Esophagus squamous epithelium (tissue), 5 donors: ENCODE measurements at regions not wholly inside any gene's neighbourhood (a gene's known extent, or its start where the extent isn't known, plus 50 kb on each side); places are given as distances from the start of the nearest gene placed in this dataset.

Experiments used
- DNase-seq: peaks from one replicate; lab custom pipeline; 2025; lab: John Stamatoyannopoulos, UW
- H3K27ac ChIP-seq, 4 donors: fragments of 200-600 bp; sonication (generic); one replicate each; pipeline ENCODE4 v1.5.1; 2016 to 2019; ENCODE audit warnings: mild to moderate bottlenecking in 1 of 4
- H3K27me3 ChIP-seq, 4 donors: fragments of 200-600 bp; sonication (generic); 1 replicate in 3 of 4; 2 replicates in 1 of 4; pipeline versions ENCODE4 v1.5.1 to v1.6.0; 2017 to 2021; ENCODE audit warnings: antibody characterized with exemption in 1 of 4
- H3K36me3 ChIP-seq, 3 donors: fragments of 200-600 bp; sonication (generic); one replicate each; pipeline ENCODE4 v1.5.1; 2016 to 2019
- H3K4me1 ChIP-seq, 3 donors: fragments of 200-600 bp; sonication (generic); one replicate each; pipeline ENCODE4 v1.5.1; 2017 to 2019
- H3K4me3 ChIP-seq, 4 donors: fragments of 200-600 bp; sonication (generic); 1 replicate in 3 of 4; 2 replicates in 1 of 4; pipeline ENCODE4 v1.5.1; 2016 to 2019; ENCODE audit warnings: mild to moderate bottlenecking in 2 of 4, moderate library complexity in 1 of 4
- H3K9me3 ChIP-seq, 3 donors: fragments of 200-600 bp; sonication (generic); one replicate each; pipeline ENCODE4 v1.5.1; 2016 to 2019
- CTCF ChIP-seq, 6 experiments: fragments of 450-650 bp in 4 of 6; fragments of 200-600 bp in 2 of 6; sonication (generic) in 2 of 6; IDR thresholded peaks; one replicate each; pipeline ENCODE4 v1.5.1; 2016 to 2019; ENCODE audit warnings: antibody characterized with exemption in 6 of 6, mild to moderate bottlenecking in 4 of 6, moderate library complexity in 4 of 6
- POLR2A ChIP-seq, 4 donors: fragments of 450-650 bp; IDR thresholded peaks; one replicate each; pipeline ENCODE4 v1.6.1; 2017; ENCODE audit warnings: antibody characterized with exemption in 4 of 4, mild to moderate bottlenecking in 4 of 4, moderate library complexity in 3 of 4
- WGBS, 2 donors: methylation state at CpG; one replicate each; pipeline ENCODE4 v1.1.5; 2018; 5-methylcytosine and 5-hydroxymethylcytosine counted together
- intact Hi-C: fragments of 100-400 bp; cut with DNase I; formaldehyde crosslinking; loops from one replicate; pipeline ENCODE4 v1.15.0; 2022
- donor health status: DM: yes; HTN: yes; CAD: no.

DNA sequence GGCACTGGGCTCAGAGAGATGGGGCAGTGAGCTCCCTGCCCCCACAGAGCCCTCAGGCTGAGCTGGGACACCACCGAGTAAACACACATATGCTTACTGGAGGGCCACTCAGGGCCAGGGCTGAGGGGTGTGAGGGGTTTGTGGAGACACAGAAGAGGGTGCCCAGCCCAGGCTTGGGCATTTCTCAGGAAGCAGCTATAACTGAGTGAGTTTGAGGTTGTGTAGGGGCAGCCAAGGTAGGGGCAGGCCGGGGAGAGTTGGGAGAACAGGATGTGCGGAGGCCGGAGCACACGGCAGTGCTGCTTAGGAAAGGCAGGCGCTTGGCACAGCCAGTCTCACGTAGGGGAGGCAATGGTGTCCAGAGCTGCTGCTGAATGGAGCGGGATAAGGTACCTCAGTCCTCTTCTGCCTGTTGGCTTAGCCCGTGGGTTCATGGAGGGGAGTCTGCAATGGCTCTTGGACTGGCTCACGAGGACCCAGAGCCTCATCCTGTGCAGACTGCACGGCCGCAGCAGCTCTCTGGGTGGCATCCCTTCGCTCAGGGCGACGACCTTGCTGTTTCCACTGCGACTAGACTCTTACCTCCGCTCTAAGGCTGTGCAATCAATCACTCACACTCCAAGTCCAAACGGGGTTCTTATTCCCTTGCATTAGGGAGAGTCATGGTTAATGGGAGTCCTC is 466.1 kb upstream of the HS6ST1 start:
- Histone ChIP-seq H3K9me3 (no peaks in the 10 kb centered on the region), H3K27me3 (peaks cover 0 to 7% (median 0%) of the 10 kb centered on the region in 4 donors), H3K36me3 (no peaks in the 10 kb centered on the region), H3K4me3 (no peak overlapping the region), H3K4me1 (peaks cover 0 to 13% (median 10%) of the 10 kb centered on the region in 3 donors), H3K27ac (no peak overlapping the region)
- intact Hi-C loops = no loop called here
- WGBS, 2 donors = 77 to 80% methylated on average over 9 to 15 of the region's 18 CpGs
- DNase-seq = no peak
- no peak for TF ChIP-seq POLR2A (IDR thresholded peaks at IDR 0.05)
- TF ChIP-seq CTCF (IDR thresholded peaks at IDR 0.05) = no peak

- DNase-seq = no peak
- intact Hi-C loops = no loop called here
- H3K4me1 ChIP-seq = peaks cover 0 to 20% (median 10%) of the 10 kb centered on the region in 3 donors
- H3K4me3 ChIP-seq = no peak overlapping the region
- 78% methylated on average over 6 of the region's 6 CpGs for WGBS, 2 donors
- TF ChIP-seq CTCF (IDR thresholded peaks at IDR 0.05) = no peak
- no peak for TF ChIP-seq POLR2A (IDR thresholded peaks at IDR 0.05)
- no peaks in the 10 kb centered on the region for H3K36me3 ChIP-seq
- no peaks in the 10 kb centered on the region for H3K9me3 ChIP-seq
- no peak overlapping the region for H3K27ac ChIP-seq
- H3K27me3 ChIP-seq = peaks cover 0 to 7% (median 0%) of the 10 kb centered on the region in 4 donors
Observed at GRCh38 chr2:128786316-128786715, 467.6 kb upstream of the HS6ST1 start.

GRCh38 chr2:128786741-128787478 is 468.2 kb upstream of the HS6ST1 start:
- Histone ChIP-seq H3K27me3 (peaks cover 0 to 12% (median 0%) of the 10 kb centered on the region in 4 donors), H3K4me3 (no peak overlapping the region), H3K27ac (peak overlapping the region in 1 of 4 donors; percentile 14), H3K9me3 (no peaks in the 10 kb centered on the region), H3K4me1 (peaks cover 0 to 26% (median 10%) of the 10 kb centered on the region in 3 donors), H3K36me3 (no peaks in the 10 kb centered on the region)
- no peak for DNase-seq
- intact Hi-C loops = no loop called here
- TF ChIP-seq POLR2A (IDR thresholded peaks at IDR 0.05) (no peak), CTCF (IDR thresholded peaks at IDR 0.05) (no peak)
- 58 to 60% methylated on average over 2 to 4 of the region's 9 CpGs for WGBS, 2 donors

DNA sequence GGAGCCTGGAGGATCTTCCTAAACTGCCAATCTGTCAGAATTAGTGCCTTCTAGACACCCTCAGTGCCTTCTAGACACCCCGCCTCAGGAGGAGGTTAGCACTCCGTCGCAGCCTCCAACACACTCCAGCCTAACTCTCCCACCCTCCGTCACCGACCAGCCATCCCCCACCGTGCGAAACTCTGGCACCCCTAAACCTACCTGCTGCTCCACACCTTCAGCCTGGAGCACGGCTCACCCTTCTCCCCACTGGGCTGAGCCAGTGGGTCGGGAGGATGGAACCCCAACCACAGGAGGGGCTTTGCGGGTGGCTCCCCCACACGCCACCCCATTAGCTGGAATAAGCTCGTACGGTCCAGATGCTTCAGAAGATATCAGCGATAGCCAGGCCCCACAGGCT is 468.9 kb upstream of the HS6ST1 start:
- no peak overlapping the region for H3K27ac ChIP-seq
- no peaks in the 10 kb centered on the region for H3K9me3 ChIP-seq
- H3K4me3 ChIP-seq = no peak overlapping the region
- H3K27me3 ChIP-seq = peaks cover 0 to 12% (median 0%) of the 10 kb centered on the region in 4 donors
- no peaks in the 10 kb centered on the region for H3K36me3 ChIP-seq
- DNase-seq = no peak
- TF ChIP-seq POLR2A (IDR thresholded peaks at IDR 0.05) (no peak), CTCF (IDR thresholded peaks at IDR 0.05) (no peak)
- 93 to 96% methylated on average over 7 to 10 of the region's 14 CpGs for WGBS, 2 donors
- intact Hi-C loops = no loop called here
- peaks cover 0 to 27% (median 10%) of the 10 kb centered on the region in 3 donors for H3K4me1 ChIP-seq

DNA sequence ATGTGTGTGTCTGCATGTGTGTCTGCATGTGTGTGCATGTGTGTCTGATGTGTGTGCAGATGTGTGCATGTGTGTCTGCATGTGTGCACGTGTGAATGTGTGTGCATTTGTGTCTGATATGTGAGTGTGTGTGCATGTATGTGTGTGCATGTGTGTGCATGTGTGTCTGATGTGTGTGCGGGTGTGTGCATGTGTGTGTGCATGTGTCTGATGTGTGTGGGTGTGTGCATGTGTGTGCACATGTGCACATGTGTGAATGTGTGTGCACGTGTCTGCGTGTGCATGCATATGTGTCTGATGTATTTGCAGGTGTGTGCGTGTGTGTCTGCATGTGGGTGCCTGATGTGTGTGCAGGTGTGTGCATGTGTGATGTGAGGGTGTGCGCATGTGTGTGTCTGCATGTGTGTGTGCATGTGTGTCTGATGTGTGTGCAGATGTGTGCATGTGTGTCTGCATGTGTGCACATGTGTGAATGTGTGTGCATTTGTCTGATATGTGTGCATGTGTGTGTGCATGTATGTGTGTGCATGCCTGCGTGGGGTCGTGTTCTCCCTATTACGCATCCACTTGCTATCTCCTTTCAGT is 470.1 kb upstream of the HS6ST1 start:
- no peak for TF ChIP-seq CTCF (IDR thresholded peaks at IDR 0.05)
- TF ChIP-seq POLR2A (IDR thresholded peaks at IDR 0.05) = no peak
- H3K4me1 ChIP-seq = peaks cover 0 to 27% (median 10%) of the 10 kb centered on the region in 3 donors
- peaks cover 0 to 5% (median 0%) of the 10 kb centered on the region in 4 donors for H3K27me3 ChIP-seq
- DNase-seq = no peak
- no peaks in the 10 kb centered on the region for H3K9me3 ChIP-seq
- no peak overlapping the region for H3K4me3 ChIP-seq
- H3K27ac ChIP-seq = no peak overlapping the region
- intact Hi-C loops = no loop called here
- no peaks in the 10 kb centered on the region for H3K36me3 ChIP-seq
- 63 to 78% methylated on average over 7 to 9 of the region's 9 CpGs for WGBS, 2 donors
